GM18520 (cell line): ENCODE measurements at regions not wholly inside any gene's neighbourhood (a gene's known extent, or its start where the extent isn't known, plus 50 kb on each side); places are given as distances from the start of the nearest gene placed in this dataset.
A peak's percentile ranks its signal among the peaks of the same experiment; 100 is the strongest.

Source experiments
- ATAC-seq: cut with Tn5 transposase; IDR thresholded peaks from one replicate; pipeline ENCODE4 v1.9.1; 2021; ENCODE audit not compliant: unreplicated experiment

GRCh38 chr4:81572402-81572801 lies 100.7 kb upstream of the RASGEF1B start:
- ATAC-seq: no peak

GRCh38 chr4:81571105-81571504 lies 99.4 kb upstream of the RASGEF1B start:
- ATAC-seq: no peak

- no peak for ATAC-seq
Observed at GRCh38 chr4:81566161-81566591, 94.5 kb upstream of the RASGEF1B start.

GRCh38 chr4:81565142-81565870 lies 93.6 kb upstream of the RASGEF1B start:
- no peak for ATAC-seq

- ATAC-seq: no peak
Observed at GRCh38 chr4:81564025-81564424, 92.3 kb upstream of the RASGEF1B start.

- peak; percentile 88 for ATAC-seq
Observed at GRCh38 chr4:81562093-81562492, 90.4 kb upstream of the RASGEF1B start.

GRCh38 chr4:81557306-81557705 lies 85.6 kb upstream of the RASGEF1B start:
- no peak for ATAC-seq

- no peak for ATAC-seq
Observed at GRCh38 chr4:81555489-81555888, 83.8 kb upstream of the RASGEF1B start.

- no peak for ATAC-seq
Observed at GRCh38 chr4:81552086-81552485, 80.4 kb upstream of the RASGEF1B start.

- ATAC-seq: no peak
Observed at GRCh38 chr4:81550388-81550859, 78.7 kb upstream of the RASGEF1B start.

GRCh38 chr4:81549984-81550383 lies 78.3 kb upstream of the RASGEF1B start:
- ATAC-seq: no peak

- no peak for ATAC-seq
Observed at GRCh38 chr4:81546777-81547176, 75.1 kb upstream of the RASGEF1B start.

GRCh38 chr4:81541161-81541945 lies 69.6 kb upstream of the RASGEF1B start:
- ATAC-seq: no peak

- no peak for ATAC-seq
Observed at GRCh38 chr4:81538716-81539427, 67.2 kb upstream of the RASGEF1B start.

GRCh38 chr4:81531410-81531809 lies 59.7 kb upstream of the RASGEF1B start:
- no peak for ATAC-seq

GRCh38 chr4:81528979-81529378 lies 57.3 kb upstream of the RASGEF1B start:
- ATAC-seq: no peak

- no peak for ATAC-seq
Observed at GRCh38 chr4:81528200-81528599, 56.5 kb upstream of the RASGEF1B start.

- no peak for ATAC-seq
Observed at GRCh38 chr4:81527709-81528108, 56.0 kb upstream of the RASGEF1B start.

GRCh38 chr4:81527115-81527514 lies 55.4 kb upstream of the RASGEF1B start:
- no peak for ATAC-seq

- ATAC-seq: no peak
Observed at GRCh38 chr4:81526706-81527105, 55.0 kb upstream of the RASGEF1B start.

- peak; percentile 70 for ATAC-seq
Observed at GRCh38 chr4:81523672-81524327, 52.1 kb upstream of the RASGEF1B start.
